ENCODE measurements at regions not wholly inside any gene's neighbourhood (a gene's known extent, or its start where the extent isn't known, plus 50 kb on each side); places are given as distances from the start of the nearest gene placed in this dataset.

- no peak for TF ChIP-seq EP300 (IDR thresholded peaks at IDR 0.05)
- no peak for TF ChIP-seq POLR2A (IDR thresholded peaks at IDR 0.05)
- no peak for TF ChIP-seq CTCF (IDR thresholded peaks at IDR 0.05)
- DNase-seq, result no peak
- H3K4me1 ChIP-seq (ENCODE audit: insufficient read depth), result peaks cover 3% of the 10 kb centered on the region
- H3K4me3 ChIP-seq, result no peak overlapping the region
- H3K27me3 ChIP-seq, result no peaks in the 10 kb centered on the region
- intact Hi-C loops (cut with DNase I), result no loop called here
- H3K36me3 ChIP-seq, result no peaks in the 10 kb centered on the region
- 70 to 89% (median 85%) methylated on average over 3 of the region's 3 CpGs for WGBS, 3 donors
- no peak overlapping the region for H3K27ac ChIP-seq
- no peaks in the 10 kb centered on the region for H3K9me3 ChIP-seq
Observed at GRCh38 chr5:66252849-66253248, 108.7 kb downstream of the SREK1 start.

- no peak for DNase-seq
- WGBS, 3 donors, result 85 to 87% (median 87%) methylated on average over 5 of the region's 5 CpGs
- Histone ChIP-seq H3K9me3 (no peaks in the 10 kb centered on the region), H3K4me1 (ENCODE audit: insufficient read depth) (no peaks in the 10 kb centered on the region), H3K27me3 (no peaks in the 10 kb centered on the region), H3K36me3 (no peaks in the 10 kb centered on the region), H3K4me3 (no peak overlapping the region), H3K27ac (no peak overlapping the region)
- intact Hi-C loops (cut with DNase I), result no loop called here
- TF ChIP-seq POLR2A (IDR thresholded peaks at IDR 0.05) (no peak), CTCF (IDR thresholded peaks at IDR 0.05) (no peak), EP300 (IDR thresholded peaks at IDR 0.05) (no peak)
Observed at GRCh38 chr5:66255714-66256113, 111.6 kb downstream of the SREK1 start.

DNA sequence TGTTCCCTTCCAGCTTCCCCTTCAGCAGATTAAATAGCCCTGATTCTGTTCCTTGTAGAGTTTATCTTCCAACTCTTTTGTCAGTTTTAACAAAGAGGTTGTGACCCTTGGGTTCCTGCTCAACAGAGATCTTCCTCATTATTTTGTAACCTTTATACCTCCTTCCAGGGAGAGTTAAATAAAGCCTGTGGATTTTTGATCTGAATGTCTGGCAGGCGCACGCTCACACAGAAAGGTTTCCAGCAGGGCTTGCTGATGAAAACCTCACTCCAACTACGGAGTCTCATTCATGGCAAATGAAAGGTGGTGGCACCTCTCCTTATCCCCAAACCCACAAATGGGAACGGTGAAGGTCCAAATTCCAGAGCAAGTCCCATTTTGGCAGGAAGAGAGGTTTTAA lies 129.0 kb downstream of the SREK1 start:
- WGBS, 3 donors, result 70 to 76% (median 75%) methylated on average over 4 of the region's 4 CpGs
- Histone ChIP-seq H3K27me3 (no peaks in the 10 kb centered on the region), H3K36me3 (no peaks in the 10 kb centered on the region), H3K4me3 (no peak overlapping the region), H3K4me1 (ENCODE audit: insufficient read depth) (no peaks in the 10 kb centered on the region), H3K9me3 (no peaks in the 10 kb centered on the region), H3K27ac (no peak overlapping the region)
- TF ChIP-seq POLR2A (IDR thresholded peaks at IDR 0.05), result no peak
- TF ChIP-seq CTCF (IDR thresholded peaks at IDR 0.05), result no peak
- DNase-seq, result no peak
- intact Hi-C loops (cut with DNase I), result no loop called here

GRCh38 chr5:66276986-66277385 lies 132.9 kb downstream of the SREK1 start:
- H3K4me3 ChIP-seq, result no peak overlapping the region
- no peak overlapping the region for H3K27ac ChIP-seq
- no peaks in the 10 kb centered on the region for H3K4me1 ChIP-seq (ENCODE audit: insufficient read depth)
- DNase-seq, result no peak
- 86 to 92% (median 88%) methylated on average over 7 of the region's 7 CpGs for WGBS, 3 donors
- H3K27me3 ChIP-seq, result no peaks in the 10 kb centered on the region
- no peaks in the 10 kb centered on the region for H3K9me3 ChIP-seq
- no peaks in the 10 kb centered on the region for H3K36me3 ChIP-seq
- intact Hi-C loops (cut with DNase I), result no loop called here
- no peak for TF ChIP-seq CTCF (IDR thresholded peaks at IDR 0.05)
- no peak for TF ChIP-seq EP300 (IDR thresholded peaks at IDR 0.05)
- TF ChIP-seq POLR2A (IDR thresholded peaks at IDR 0.05), result no peak

DNA sequence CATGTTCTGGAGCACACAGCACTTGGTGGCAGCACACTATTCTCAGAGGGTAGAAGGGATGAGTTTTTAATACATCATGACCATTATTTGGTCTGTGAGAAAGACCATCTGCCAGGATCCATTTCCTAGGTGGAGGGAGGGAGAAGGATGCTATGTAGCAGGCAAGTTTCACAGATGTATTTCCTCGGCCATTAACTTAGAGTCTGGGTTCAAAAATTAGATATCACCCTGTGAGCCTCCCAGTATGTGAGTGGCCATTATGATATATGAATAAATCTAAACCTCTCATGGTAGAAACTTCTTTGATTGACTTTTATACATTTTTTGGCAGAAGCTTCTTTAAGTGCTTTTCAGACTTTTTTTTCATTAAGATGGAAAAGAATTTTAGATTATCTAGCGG lies 133.9 kb downstream of the SREK1 start:
- no peak overlapping the region for H3K4me3 ChIP-seq
- H3K36me3 ChIP-seq, result no peaks in the 10 kb centered on the region
- intact Hi-C loops (cut with DNase I), result no loop called here
- TF ChIP-seq CTCF (IDR thresholded peaks at IDR 0.05) (no peak), POLR2A (IDR thresholded peaks at IDR 0.05) (no peak), EP300 (IDR thresholded peaks at IDR 0.05) (no peak)
- DNase-seq, result no peak
- no peaks in the 10 kb centered on the region for H3K9me3 ChIP-seq
- H3K27ac ChIP-seq, result no peak overlapping the region
- 87 to 90% (median 89%) methylated on average over 2 of the region's 2 CpGs for WGBS, 3 donors
- no peaks in the 10 kb centered on the region for H3K27me3 ChIP-seq
- H3K4me1 ChIP-seq (ENCODE audit: insufficient read depth), result no peaks in the 10 kb centered on the region

Data from ovary (tissue), 7 donors.